ENCODE measurements at regions not wholly inside any gene's neighbourhood (a gene's known extent, or its start where the extent isn't known, plus 50 kb on each side); places are given as distances from the start of the nearest gene placed in this dataset.
A peak's percentile ranks its signal among the peaks of the same experiment; 100 is the strongest.

DNA sequence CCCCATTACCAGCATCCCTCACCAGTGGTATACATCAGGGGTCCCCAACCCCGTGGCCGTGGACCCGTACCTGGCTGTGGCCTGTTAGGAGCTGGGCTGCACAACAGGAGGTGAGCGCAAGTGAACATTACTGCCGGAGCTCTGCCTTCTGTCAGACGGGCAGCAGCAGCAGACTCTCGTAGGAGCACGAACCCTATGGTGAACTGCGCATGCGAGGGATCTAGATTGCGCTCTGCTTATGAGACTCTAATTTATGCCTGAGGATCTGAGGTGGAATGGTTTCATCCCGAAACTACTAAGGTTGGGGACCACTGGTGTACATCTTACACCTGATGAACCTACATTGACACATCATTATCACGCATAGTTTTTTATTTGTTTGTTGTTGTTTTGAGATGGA, 52.8 kb upstream of the DHX15 start:
- ATAC-seq: no peak
- no peak for DNase-seq

DNA sequence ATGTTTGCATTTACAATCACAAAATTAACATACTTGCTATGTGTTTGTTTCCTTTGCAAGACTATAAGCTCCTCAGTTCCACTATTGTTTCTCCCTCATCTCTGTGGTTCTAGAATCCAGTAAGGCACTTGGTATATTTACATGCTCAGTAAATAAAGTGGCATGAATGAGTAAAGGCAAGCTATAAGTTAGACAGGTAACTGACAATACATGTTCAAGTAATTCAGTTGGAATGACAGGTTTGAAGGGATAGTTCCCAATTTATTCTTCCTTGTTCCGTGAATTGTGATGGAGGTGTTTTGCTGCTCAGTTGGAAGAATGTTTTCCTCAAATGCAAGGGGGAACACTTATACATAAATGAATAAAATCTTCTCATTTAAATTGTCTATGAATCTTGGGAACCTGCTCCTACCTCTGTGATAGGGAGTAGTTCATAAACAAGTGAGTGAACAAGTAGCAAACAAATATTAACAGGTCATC, 54.1 kb upstream of the DHX15 start:
- DNase-seq (no peak), ATAC-seq (no peak)

- DNase-seq (no peak), ATAC-seq (no peak)
Observed at GRCh38 chr4:24639714-24640113, 55.4 kb upstream of the DHX15 start.

- DNase-seq: no peak
- ATAC-seq: no peak
Observed at GRCh38 chr4:24640366-24640765, 56.0 kb upstream of the DHX15 start.

- DNase-seq: no peak
Observed at GRCh38 chr4:24642981-24643547, 58.7 kb upstream of the DHX15 start.

DNA sequence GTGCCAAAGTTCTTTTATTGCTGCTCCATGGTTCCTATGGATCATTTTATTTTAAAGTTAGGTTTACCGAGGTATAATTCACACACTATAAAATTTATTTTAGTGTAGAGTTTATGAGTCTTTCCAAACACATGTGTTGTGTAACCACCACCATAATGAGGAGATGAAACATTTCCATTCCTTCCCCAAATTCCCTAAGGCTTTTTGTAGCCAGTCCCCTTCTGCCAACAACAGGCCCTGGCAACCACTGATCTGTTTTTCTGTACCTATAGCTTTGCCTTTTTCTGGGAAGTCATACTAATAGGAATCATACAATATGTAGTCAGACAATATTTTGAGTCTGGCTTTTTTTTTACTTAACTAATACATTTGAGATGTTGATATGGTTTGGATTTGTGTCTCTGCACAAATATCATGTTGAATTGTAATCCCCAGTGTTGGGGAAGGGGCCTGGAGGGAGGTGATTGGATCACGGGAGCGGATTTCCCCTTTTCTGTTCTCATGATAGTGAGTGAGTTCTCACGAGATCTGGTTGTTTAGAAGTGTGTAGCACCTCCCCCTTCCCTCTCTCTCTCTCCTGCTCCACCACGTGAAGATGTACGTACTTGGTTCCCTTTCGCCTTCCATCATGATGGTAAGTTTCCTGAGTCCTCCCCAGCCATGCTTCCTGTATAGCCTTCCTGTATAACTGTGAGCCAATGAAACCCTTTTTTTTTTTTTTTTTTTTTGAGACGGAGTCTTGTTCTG, 59.6 kb upstream of the DHX15 start:
- DNase-seq (no peak), ATAC-seq (no peak)

More at GRCh38 chr4:24642981-24643547, 58.7 kb upstream of the DHX15 start:
- ATAC-seq: no peak

DNA sequence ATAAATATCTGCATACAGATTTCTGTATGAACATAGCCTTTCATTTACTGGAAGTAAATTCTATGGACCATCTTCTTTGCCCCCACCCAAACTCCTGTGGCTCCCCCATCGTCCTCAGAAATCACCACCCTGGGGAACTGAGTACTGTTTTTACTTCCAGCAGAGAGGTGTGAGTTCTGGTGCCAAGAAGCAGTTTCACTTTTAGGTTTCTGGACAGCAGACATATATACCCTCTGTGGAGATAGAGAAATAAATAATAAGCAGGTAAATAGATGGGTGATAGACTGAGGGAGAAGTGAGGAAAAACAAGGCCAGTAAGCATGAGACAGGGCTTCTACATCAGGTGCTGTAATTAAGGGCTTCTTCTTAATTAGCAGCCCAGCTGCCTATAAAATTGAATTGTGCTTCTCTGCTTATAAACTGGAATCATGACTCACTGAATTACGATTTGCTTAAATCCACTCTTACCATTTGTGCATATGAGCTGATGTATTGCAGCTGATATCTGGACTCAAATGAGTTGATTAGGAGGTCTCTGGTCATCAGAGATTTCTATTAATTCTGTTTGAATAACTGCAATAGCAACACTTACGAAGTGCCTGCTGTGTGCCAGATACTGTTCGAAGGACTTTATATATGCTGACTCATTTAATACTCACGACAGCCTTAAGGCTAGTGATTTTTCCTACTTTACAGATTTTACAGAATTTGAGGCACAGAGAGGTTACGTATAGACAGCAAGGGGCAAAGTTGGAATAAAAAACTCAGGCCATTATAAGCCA, 60.8 kb upstream of the DHX15 start:
- DNase-seq (no peak), ATAC-seq (no peak)

- no peak for ATAC-seq
Observed at GRCh38 chr4:24645765-24646550, 61.6 kb upstream of the DHX15 start.

DNA sequence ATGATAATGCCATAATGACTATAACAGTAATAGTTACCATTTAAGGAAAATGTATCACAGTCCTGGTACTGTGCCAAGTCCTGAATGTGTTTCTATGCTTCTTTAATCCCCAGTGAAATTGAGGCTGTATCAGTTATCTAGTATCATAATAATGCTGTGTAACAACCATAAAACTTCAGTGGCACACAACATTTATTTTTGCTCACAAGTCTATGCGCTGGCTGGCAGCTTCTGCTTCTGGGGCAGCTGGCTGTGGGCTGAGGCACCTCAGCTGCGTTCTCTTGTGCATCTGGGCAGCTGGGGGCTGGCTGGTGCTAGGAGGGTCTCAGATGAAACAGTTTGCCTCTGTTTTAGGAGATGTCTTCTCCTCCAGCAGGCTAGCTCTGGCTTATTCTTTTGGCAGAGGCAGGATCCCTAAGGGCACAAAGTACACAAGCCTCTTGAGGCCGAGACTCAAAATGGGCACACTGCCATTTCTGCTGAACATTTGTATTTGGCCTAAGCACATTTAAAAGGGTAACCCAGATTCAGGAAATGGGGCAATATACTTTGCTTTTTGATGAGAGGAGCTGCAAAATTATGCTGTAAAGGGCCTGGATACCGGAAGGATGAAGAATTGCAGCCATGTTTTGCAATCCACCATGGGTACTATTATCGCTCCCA, 62.6 kb upstream of the DHX15 start:
- DNase-seq (no peak), ATAC-seq (no peak)

More at GRCh38 chr4:24645765-24646550, 61.6 kb upstream of the DHX15 start:
- no peak for DNase-seq

DNA sequence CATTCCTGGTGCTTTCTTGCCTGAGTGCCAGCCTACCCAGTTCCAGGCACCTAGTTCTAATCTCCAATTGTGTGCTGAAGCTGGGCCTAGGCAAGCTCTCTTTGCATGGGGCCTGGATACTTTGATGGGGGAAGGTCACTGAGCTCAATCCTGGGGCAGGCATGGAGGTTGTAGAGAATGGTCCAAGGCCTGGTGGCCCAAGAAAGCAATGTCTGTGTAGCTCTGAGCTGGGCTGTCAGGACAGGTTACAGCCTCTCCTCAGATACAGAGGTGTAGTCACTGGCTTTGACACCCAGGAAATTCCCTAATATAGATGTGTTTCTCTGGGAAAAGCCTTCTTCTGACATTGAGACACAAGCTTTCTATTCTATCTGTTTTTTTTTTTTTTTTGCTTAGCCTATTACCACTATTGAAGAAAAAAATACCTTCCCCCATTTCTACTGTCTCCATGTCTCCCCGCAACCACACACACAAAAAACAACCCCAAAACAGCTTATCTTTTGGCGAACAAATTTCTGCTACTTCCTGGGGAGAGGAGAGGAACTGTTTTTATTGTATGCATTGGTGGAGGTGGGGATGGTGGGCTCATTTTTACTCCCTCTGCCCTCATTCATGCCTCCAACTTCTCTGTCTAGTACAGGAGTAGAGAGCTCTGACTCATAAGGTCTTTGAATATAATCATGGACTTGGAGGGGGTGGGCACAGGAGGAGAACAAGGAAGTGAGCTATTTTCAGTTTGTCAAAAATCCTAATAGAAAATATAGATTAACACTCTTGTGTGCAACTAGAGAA, 66.7 kb upstream of the DHX15 start:
- ATAC-seq (no peak), DNase-seq (no peak)

- DNase-seq (no peak), ATAC-seq (no peak)
Observed at GRCh38 chr4:24655326-24655725, 71.0 kb upstream of the DHX15 start.

GRCh38 chr4:24655971-24656370, 71.6 kb upstream of the DHX15 start:
- ATAC-seq (no peak), DNase-seq (no peak)

GRCh38 chr4:24656906-24657305, 72.6 kb upstream of the DHX15 start:
- ATAC-seq (no peak), DNase-seq (no peak)

- ATAC-seq (peak; percentile 61), DNase-seq (peak; percentile 11)
Observed at GRCh38 chr4:24657768-24658617, 73.6 kb upstream of the DHX15 start.

DNA sequence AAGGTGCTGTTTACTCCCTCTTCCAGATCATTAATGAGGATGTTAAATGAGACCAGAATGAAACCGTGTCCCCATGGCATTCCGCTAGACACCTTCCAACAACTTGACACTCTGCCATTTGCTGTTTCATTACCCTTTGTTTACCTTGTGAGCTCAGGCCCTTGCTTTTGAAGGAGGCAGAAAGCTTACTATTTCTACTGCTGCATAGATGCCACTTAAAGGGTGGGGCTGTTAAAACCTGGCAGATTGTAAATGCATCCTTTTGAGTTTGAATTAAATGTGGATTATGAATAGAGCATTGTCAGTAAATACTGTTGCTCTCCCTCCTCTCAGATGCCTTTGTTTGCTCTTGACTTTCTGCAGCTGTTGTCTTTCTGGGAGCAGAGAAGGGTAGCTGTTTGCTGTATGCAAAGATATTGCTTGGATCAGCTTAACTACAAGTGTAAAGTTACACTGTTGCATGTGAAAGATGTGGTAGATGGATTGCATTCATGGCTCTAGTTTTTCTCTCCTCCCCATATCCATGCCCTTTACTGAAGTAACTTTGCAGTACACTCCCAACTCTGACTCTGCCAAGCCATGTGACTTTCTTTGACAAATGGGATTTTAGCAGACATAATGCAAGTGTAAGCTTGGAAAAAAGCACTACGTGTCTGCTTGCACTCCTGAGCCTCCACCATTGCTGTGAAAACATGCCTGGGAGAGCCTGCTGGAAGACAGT, 75.0 kb upstream of the DHX15 start:
- no peak for ATAC-seq
- no peak for DNase-seq

- DNase-seq: no peak
- ATAC-seq: no peak
Observed at GRCh38 chr4:24662056-24662455, 77.7 kb upstream of the DHX15 start.

- DNase-seq: no peak
- no peak for ATAC-seq
Observed at GRCh38 chr4:24662542-24662941, 78.2 kb upstream of the DHX15 start.

DNA sequence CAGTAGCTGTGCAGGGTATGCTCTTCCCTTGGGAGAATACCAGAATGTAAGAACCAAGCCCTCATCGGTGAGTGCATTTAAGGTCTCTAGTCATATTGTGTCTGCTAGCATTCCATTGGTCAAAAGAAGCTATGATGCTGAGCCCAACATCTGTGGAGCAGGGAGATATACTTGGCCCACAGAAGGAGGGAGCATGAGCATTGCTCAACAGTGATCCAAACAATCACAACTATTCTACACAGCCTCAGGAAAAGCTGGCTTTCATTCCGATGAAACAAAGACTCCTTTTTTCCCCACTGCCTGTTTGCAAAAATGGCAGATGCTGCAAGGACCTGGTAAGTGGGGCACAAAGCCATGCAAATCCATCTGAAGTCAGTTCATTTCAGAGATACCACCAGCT, 80.6 kb upstream of the DHX15 start:
- DNase-seq (no peak), ATAC-seq (no peak)

DNA sequence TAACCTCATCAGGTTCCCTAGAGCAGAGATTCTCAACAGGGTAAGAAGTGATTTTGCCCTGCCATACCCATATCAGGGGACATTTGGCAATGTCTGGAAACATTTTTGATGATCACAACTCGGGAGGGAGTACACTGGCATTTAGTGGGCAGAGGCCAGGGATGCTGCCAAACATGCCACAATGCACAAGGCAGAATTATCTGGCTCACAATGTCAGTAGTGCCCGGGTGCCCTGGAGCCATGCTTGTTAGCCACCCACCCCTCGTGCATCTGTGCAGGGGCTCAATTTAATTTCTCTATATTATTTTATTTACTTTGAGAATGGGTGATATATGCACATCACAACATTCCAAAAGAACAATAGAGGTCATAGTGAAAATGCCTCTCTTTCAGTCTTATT, 82.0 kb upstream of the DHX15 start:
- DNase-seq: no peak
- no peak for ATAC-seq
